ENCODE measurements at regions not wholly inside any gene's neighbourhood (a gene's known extent, or its start where the extent isn't known, plus 50 kb on each side); places are given as distances from the start of the nearest gene placed in this dataset.
A peak's percentile ranks its signal among the peaks of the same experiment; 100 is the strongest.

- H3K36me3 ChIP-seq (ENCODE audit: control insufficient read depth, insufficient read depth, low read length): no peaks in the 10 kb centered on the region
- no peaks in the 10 kb centered on the region for H3K4me1 ChIP-seq (ENCODE audit: control insufficient read depth, insufficient read depth, low read length)
- no peak overlapping the region for H3K27ac ChIP-seq (ENCODE audit: low read depth, low read length)
- no peak overlapping the region for H3K4me3 ChIP-seq (ENCODE audit: low read depth, low read length)
- no peaks in the 10 kb centered on the region for H3K27me3 ChIP-seq (ENCODE audit: control insufficient read depth, insufficient read depth, low read length)
- no CpG with 5 or more reads among the region's 9 CpGs for WGBS (ENCODE audit: insufficient coverage)
- DNase-seq (ENCODE audit: low read depth in 4 of 6, low spot score in 6 of 6): no peak
- H3K9me3 ChIP-seq (ENCODE audit: control insufficient read depth, insufficient read depth, low read length): no peaks in the 10 kb centered on the region
These were observed 553.0 kb downstream of the EBF1 start for GRCh38 chr5:158546748-158547147.

- no peak for DNase-seq (ENCODE audit: low read depth in 4 of 6, low spot score in 6 of 6)
- H3K27me3 ChIP-seq (ENCODE audit: control insufficient read depth, insufficient read depth, low read length): no peaks in the 10 kb centered on the region
- H3K27ac ChIP-seq (ENCODE audit: low read depth, low read length): no peak overlapping the region
- WGBS (ENCODE audit: insufficient coverage): 100% methylated on average over 1 of the region's 2 CpGs
- no peaks in the 10 kb centered on the region for H3K4me1 ChIP-seq (ENCODE audit: control insufficient read depth, insufficient read depth, low read length)
- H3K4me3 ChIP-seq (ENCODE audit: low read depth, low read length): no peak overlapping the region
- no peaks in the 10 kb centered on the region for H3K9me3 ChIP-seq (ENCODE audit: control insufficient read depth, insufficient read depth, low read length)
- H3K36me3 ChIP-seq (ENCODE audit: control insufficient read depth, insufficient read depth, low read length): no peaks in the 10 kb centered on the region
These were observed 553.7 kb downstream of the EBF1 start for GRCh38 chr5:158545949-158546530.

- no peak overlapping the region for H3K4me3 ChIP-seq (ENCODE audit: low read depth, low read length)
- whole genome bisulfite sequencing (ENCODE audit: insufficient coverage): no CpG with 5 or more reads among the region's 3 CpGs
These were observed 555.1 kb downstream of the EBF1 start for GRCh38 chr5:158544388-158545339.

GRCh38 chr5:158543539-158544387 is 556.0 kb downstream of the EBF1 start:
- peak in 1 of 6 donors; percentile 46 for DNase-seq (ENCODE audit: low read depth in 4 of 6, low spot score in 6 of 6)
- Histone ChIP-seq H3K36me3 (ENCODE audit: control insufficient read depth, insufficient read depth, low read length) (no peaks in the 10 kb centered on the region), H3K4me1 (ENCODE audit: control insufficient read depth, insufficient read depth, low read length) (no peaks in the 10 kb centered on the region), H3K4me3 (ENCODE audit: low read depth, low read length) (no peak overlapping the region), H3K27me3 (ENCODE audit: control insufficient read depth, insufficient read depth, low read length) (no peaks in the 10 kb centered on the region), H3K27ac (ENCODE audit: low read depth, low read length) (peak overlapping the region; percentile 48), H3K9me3 (ENCODE audit: control insufficient read depth, insufficient read depth, low read length) (no peaks in the 10 kb centered on the region)
- WGBS (ENCODE audit: insufficient coverage): no CpG with 5 or more reads among the region's 6 CpGs

More at GRCh38 chr5:158544388-158545339, 555.1 kb downstream of the EBF1 start:
- Histone ChIP-seq H3K4me1 (ENCODE audit: control insufficient read depth, insufficient read depth, low read length) (no peaks in the 10 kb centered on the region), H3K9me3 (ENCODE audit: control insufficient read depth, insufficient read depth, low read length) (no peaks in the 10 kb centered on the region), H3K27me3 (ENCODE audit: control insufficient read depth, insufficient read depth, low read length) (no peaks in the 10 kb centered on the region), H3K36me3 (ENCODE audit: control insufficient read depth, insufficient read depth, low read length) (no peaks in the 10 kb centered on the region), H3K27ac (ENCODE audit: low read depth, low read length) (no peak overlapping the region)
- no peak for DNase-seq (ENCODE audit: low read depth in 4 of 6, low spot score in 6 of 6)

- H3K4me1 ChIP-seq (ENCODE audit: control insufficient read depth, insufficient read depth, low read length): peaks cover 3% of the 10 kb centered on the region
- H3K9me3 ChIP-seq (ENCODE audit: control insufficient read depth, insufficient read depth, low read length): no peaks in the 10 kb centered on the region
- WGBS (ENCODE audit: insufficient coverage): 82% methylated on average over 5 of the region's 9 CpGs
- H3K27ac ChIP-seq (ENCODE audit: low read depth, low read length): no peak overlapping the region
- no peaks in the 10 kb centered on the region for H3K27me3 ChIP-seq (ENCODE audit: control insufficient read depth, insufficient read depth, low read length)
- DNase-seq (ENCODE audit: low read depth in 4 of 6, low spot score in 6 of 6): peak in 1 of 6 donors; percentile 68
- H3K4me3 ChIP-seq (ENCODE audit: low read depth, low read length): no peak overlapping the region
- no peaks in the 10 kb centered on the region for H3K36me3 ChIP-seq (ENCODE audit: control insufficient read depth, insufficient read depth, low read length)
These were observed 558.0 kb downstream of the EBF1 start for GRCh38 chr5:158541536-158542297.

- Histone ChIP-seq H3K36me3 (ENCODE audit: control insufficient read depth, insufficient read depth, low read length) (no peaks in the 10 kb centered on the region), H3K4me1 (ENCODE audit: control insufficient read depth, insufficient read depth, low read length) (peaks cover 3% of the 10 kb centered on the region), H3K4me3 (ENCODE audit: low read depth, low read length) (no peak overlapping the region), H3K27me3 (ENCODE audit: control insufficient read depth, insufficient read depth, low read length) (no peaks in the 10 kb centered on the region), H3K27ac (ENCODE audit: low read depth, low read length) (no peak overlapping the region), H3K9me3 (ENCODE audit: control insufficient read depth, insufficient read depth, low read length) (no peaks in the 10 kb centered on the region)
- no peak for DNase-seq (ENCODE audit: low read depth in 4 of 6, low spot score in 6 of 6)
- WGBS (ENCODE audit: insufficient coverage): 43% methylated on average over 5 of the region's 7 CpGs
These were observed 561.1 kb downstream of the EBF1 start for GRCh38 chr5:158538506-158539074.

- Histone ChIP-seq H3K36me3 (ENCODE audit: control insufficient read depth, insufficient read depth, low read length) (no peaks in the 10 kb centered on the region), H3K4me1 (ENCODE audit: control insufficient read depth, insufficient read depth, low read length) (peaks cover 3% of the 10 kb centered on the region), H3K4me3 (ENCODE audit: low read depth, low read length) (no peak overlapping the region), H3K9me3 (ENCODE audit: control insufficient read depth, insufficient read depth, low read length) (no peaks in the 10 kb centered on the region), H3K27ac (ENCODE audit: low read depth, low read length) (no peak overlapping the region), H3K27me3 (ENCODE audit: control insufficient read depth, insufficient read depth, low read length) (no peaks in the 10 kb centered on the region)
- 54% methylated on average over 2 of the region's 2 CpGs for WGBS (ENCODE audit: insufficient coverage)
- DNase-seq (ENCODE audit: low read depth in 4 of 6, low spot score in 6 of 6): peak in 1 of 6 donors; percentile 62
These were observed 562.4 kb downstream of the EBF1 start for GRCh38 chr5:158537366-158537765.

- 81% methylated on average over 3 of the region's 10 CpGs for WGBS (ENCODE audit: insufficient coverage)
- Histone ChIP-seq H3K36me3 (ENCODE audit: control insufficient read depth, insufficient read depth, low read length) (no peaks in the 10 kb centered on the region), H3K27ac (ENCODE audit: low read depth, low read length) (no peak overlapping the region), H3K4me1 (ENCODE audit: control insufficient read depth, insufficient read depth, low read length) (peaks cover 3% of the 10 kb centered on the region), H3K4me3 (ENCODE audit: low read depth, low read length) (no peak overlapping the region), H3K27me3 (ENCODE audit: control insufficient read depth, insufficient read depth, low read length) (no peaks in the 10 kb centered on the region), H3K9me3 (ENCODE audit: control insufficient read depth, insufficient read depth, low read length) (no peaks in the 10 kb centered on the region)
- DNase-seq (ENCODE audit: low read depth in 4 of 6, low spot score in 6 of 6): peak in 1 of 6 donors; percentile 43
These were observed 565.5 kb downstream of the EBF1 start for GRCh38 chr5:158534203-158534602.

- WGBS (ENCODE audit: insufficient coverage): 94% methylated on average over 4 of the region's 5 CpGs
- Histone ChIP-seq H3K4me1 (ENCODE audit: control insufficient read depth, insufficient read depth, low read length) (no peaks in the 10 kb centered on the region), H3K9me3 (ENCODE audit: control insufficient read depth, insufficient read depth, low read length) (no peaks in the 10 kb centered on the region), H3K27ac (ENCODE audit: low read depth, low read length) (no peak overlapping the region), H3K4me3 (ENCODE audit: low read depth, low read length) (no peak overlapping the region), H3K36me3 (ENCODE audit: control insufficient read depth, insufficient read depth, low read length) (no peaks in the 10 kb centered on the region), H3K27me3 (ENCODE audit: control insufficient read depth, insufficient read depth, low read length) (no peaks in the 10 kb centered on the region)
- DNase-seq (ENCODE audit: low read depth in 4 of 6, low spot score in 6 of 6): no peak
These were observed 567.0 kb downstream of the EBF1 start for GRCh38 chr5:158532739-158533138.

Measured in spinal cord (tissue), 9 donors.